GM23338 (cell line): ENCODE measurements at regions not wholly inside any gene's neighbourhood (a gene's known extent, or its start where the extent isn't known, plus 50 kb on each side); places are given as distances from the start of the nearest gene placed in this dataset.

ENCODE experiments used
- CREB1 ChIP-seq: fragments of 250-450 bp; sonication (Bioruptor Pico); IDR thresholded peaks from 2 replicates; pipeline ENCODE4 v1.5.0; 2020; ENCODE audit warnings: low read depth, mild to moderate bottlenecking, moderate library complexity
- EZH2 ChIP-seq: fragments of 200-600 bp; sonication (generic); IDR thresholded peaks from one replicate; pipeline ENCODE4 v1.8.0; 2017; ENCODE audit warnings: antibody characterized with exemption, mild to moderate bottlenecking, low read depth; ENCODE audit not compliant: unreplicated experiment
- EZH2phosphoT487 ChIP-seq: fragments of 200-600 bp; sonication (generic); IDR thresholded peaks from one replicate; pipeline ENCODE4 v1.8.1; 2018; ENCODE audit warnings: antibody characterized with exemption; ENCODE audit not compliant: unreplicated experiment
- POLR2AphosphoS5 ChIP-seq: IDR thresholded peaks from 2 replicates; pipeline ENCODE4 v1.6.1; 2016; ENCODE audit warnings: antibody characterized with exemption, low read depth
- REST ChIP-seq: IDR thresholded peaks from one replicate; pipeline ENCODE4 v1.6.1; 2018; ENCODE audit warnings: antibody characterized with exemption; ENCODE audit not compliant: unreplicated experiment
- TF ChIP-seq, protein P1 (sequence below), 2 experiments: fragments of 200-600 bp in 1 of 2; sonication (generic) in 1 of 2; conservative IDR thresholded peaks; 2 replicates each; pipeline versions ENCODE4 v1.5.1 to v1.6.1; 2016 to 2017; ENCODE audit warnings: antibody characterized with exemption in 2 of 2, low read depth in 2 of 2, mild to moderate bottlenecking in 2 of 2, moderate library complexity in 1 of 2

GRCh38 chr4:3364199-3364598 is 71.4 kb downstream of the RGS12 start:
- no peak for TF ChIP-seq EZH2
- TF ChIP-seq, protein P1, sequence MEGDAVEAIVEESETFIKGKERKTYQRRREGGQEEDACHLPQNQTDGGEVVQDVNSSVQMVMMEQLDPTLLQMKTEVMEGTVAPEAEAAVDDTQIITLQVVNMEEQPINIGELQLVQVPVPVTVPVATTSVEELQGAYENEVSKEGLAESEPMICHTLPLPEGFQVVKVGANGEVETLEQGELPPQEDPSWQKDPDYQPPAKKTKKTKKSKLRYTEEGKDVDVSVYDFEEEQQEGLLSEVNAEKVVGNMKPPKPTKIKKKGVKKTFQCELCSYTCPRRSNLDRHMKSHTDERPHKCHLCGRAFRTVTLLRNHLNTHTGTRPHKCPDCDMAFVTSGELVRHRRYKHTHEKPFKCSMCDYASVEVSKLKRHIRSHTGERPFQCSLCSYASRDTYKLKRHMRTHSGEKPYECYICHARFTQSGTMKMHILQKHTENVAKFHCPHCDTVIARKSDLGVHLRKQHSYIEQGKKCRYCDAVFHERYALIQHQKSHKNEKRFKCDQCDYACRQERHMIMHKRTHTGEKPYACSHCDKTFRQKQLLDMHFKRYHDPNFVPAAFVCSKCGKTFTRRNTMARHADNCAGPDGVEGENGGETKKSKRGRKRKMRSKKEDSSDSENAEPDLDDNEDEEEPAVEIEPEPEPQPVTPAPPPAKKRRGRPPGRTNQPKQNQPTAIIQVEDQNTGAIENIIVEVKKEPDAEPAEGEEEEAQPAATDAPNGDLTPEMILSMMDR (conservative IDR thresholded peaks at IDR 0.05; ENCODE audit: low read depth in 2 of 2): no peak
- TF ChIP-seq REST: no peak
- TF ChIP-seq EZH2phosphoT487: no peak
- no peak for TF ChIP-seq CREB1 (CRISPR knock-in tag)
- TF ChIP-seq POLR2AphosphoS5: no peak
